RWPE1 (cell line): ENCODE measurements at regions not wholly inside any gene's neighbourhood (a gene's known extent, or its start where the extent isn't known, plus 50 kb on each side); places are given as distances from the start of the nearest gene placed in this dataset.

ENCODE experiments used
- CTCF ChIA-PET: fragments of 350-600 bp; sonication (Branson Sonifier 250); formaldehyde crosslinking; extraction: SDS; loops from one replicate; lab custom pipeline; 2021; lab: Yijun Ruan, JAX
- POLR2A ChIA-PET: fragments of 400-600 bp; formaldehyde crosslinking; extraction: SDS; loops from one replicate; lab custom pipeline; 2020; ENCODE audit warnings: antibody characterized with exemption; ENCODE audit not compliant: low non-redundant PET; lab: Yijun Ruan, JAX
- DNase-seq: peaks from one replicate; pipeline ENCODE4 v3.0.0; 2012; ENCODE audit warnings: low spot score
- H3K27ac ChIP-seq: fragments of 450-650 bp; 2 replicates; pipeline ENCODE4 v1.5.1; 2017
- TF ChIP-seq, protein P1 (sequence below): fragments of 450-650 bp; conservative IDR thresholded peaks from 2 replicates; pipeline ENCODE4 v1.5.1; 2017; ENCODE audit warnings: low read depth, mild to moderate bottlenecking

DNA sequence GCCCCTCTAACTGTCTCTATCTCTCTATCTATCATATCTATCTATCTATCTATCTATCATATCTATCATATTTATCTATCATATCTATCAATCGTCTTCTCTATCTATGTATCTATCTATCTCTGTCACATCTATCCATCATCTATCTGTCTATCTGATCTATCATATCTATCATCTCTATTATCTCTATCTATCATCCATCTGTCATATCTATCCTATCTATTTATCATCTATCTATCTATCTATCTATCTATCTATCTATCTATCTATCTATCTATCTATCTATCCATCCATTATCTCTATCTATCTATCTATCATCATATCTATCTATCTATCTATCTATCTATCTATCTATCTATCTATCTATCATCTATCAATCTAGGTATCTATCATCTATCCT, 638.0 kb downstream of the DHX35 start:
- ChIA-PET POLR2A (no interaction called here), CTCF (no interaction called here)
- no peak for DNase-seq
- TF ChIP-seq, protein P1, sequence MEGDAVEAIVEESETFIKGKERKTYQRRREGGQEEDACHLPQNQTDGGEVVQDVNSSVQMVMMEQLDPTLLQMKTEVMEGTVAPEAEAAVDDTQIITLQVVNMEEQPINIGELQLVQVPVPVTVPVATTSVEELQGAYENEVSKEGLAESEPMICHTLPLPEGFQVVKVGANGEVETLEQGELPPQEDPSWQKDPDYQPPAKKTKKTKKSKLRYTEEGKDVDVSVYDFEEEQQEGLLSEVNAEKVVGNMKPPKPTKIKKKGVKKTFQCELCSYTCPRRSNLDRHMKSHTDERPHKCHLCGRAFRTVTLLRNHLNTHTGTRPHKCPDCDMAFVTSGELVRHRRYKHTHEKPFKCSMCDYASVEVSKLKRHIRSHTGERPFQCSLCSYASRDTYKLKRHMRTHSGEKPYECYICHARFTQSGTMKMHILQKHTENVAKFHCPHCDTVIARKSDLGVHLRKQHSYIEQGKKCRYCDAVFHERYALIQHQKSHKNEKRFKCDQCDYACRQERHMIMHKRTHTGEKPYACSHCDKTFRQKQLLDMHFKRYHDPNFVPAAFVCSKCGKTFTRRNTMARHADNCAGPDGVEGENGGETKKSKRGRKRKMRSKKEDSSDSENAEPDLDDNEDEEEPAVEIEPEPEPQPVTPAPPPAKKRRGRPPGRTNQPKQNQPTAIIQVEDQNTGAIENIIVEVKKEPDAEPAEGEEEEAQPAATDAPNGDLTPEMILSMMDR = no peak
- H3K27ac ChIP-seq = no peak overlapping the region

DNA sequence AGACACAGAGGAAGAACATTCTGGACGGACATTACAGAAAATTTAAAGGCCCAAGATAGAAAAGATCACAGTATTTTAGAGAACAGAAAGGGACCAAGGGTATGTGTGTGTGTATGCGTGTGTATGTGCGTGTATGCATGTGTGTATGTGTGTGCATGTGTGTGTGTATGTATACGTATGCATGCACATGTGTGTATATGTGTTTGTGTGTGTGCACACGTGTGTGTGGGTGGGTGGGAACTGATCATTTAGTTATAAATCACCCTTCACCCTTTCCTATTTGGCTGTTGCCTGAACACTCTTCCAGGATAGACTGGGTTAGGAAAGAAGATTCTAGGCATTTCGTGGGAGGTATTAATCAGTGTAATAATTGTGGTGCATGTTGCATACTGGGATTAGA, 634.4 kb downstream of the DHX35 start:
- H3K27ac ChIP-seq = no peak overlapping the region
- no peak for DNase-seq
- TF ChIP-seq, protein P1 = no peak
- ChIA-PET POLR2A (no interaction called here), CTCF (no interaction called here)

DNA sequence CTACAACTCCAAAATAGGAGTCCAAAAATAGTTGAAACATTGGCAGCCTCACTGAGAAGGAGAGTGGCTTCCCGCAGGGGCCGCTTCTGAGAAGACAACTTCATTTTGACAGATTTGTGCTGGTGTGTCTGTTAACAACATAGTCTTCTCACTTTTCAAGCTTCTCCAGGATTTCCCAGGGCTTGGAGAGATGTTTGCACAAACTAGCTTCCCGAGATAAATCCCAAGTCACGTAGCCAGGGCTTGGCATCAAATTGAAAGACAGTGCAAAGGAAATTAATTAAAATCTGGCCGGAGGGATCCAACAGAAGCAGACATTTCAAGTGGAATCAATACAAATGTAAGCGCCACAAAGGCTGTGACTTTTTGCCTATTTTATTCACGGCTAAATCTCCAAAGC, 630.2 kb downstream of the DHX35 start:
- no peak for DNase-seq
- ChIA-PET POLR2A (no interaction called here), CTCF (no interaction called here)
- TF ChIP-seq, protein P1 = no peak
- no peak overlapping the region for H3K27ac ChIP-seq

DNA sequence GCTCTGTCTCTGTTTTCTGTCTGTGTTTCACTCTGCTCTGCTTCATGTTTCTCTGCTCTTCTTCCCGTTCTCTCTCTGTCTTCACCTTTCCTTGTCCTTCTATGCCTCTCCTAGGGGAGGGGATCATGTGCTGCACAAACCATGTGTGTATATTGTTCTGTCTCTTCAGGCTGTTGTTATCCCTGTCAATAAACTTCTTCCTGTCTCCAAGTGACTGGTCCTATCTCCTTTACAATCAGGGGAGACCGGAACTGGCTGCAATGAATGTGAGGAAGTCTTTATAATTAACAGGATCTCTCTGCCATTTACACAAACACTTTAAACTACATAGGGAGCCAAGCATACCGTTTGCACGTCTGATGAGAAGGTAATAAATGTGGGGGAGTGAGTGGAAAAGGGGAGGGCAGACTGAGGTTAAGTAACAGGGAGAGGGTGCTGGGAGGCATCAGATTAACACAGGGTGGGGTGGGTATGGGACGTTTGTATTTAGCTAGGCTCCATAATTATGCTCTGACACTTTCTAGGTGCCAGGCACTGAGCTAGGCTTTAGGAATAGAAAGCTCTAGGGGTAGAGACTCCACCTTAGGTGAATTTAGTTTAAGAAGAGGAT, 626.1 kb downstream of the DHX35 start:
- ChIA-PET CTCF (no interaction called here), POLR2A (no interaction called here)
- DNase-seq = no peak
- H3K27ac ChIP-seq = no peak overlapping the region
- TF ChIP-seq, protein P1 = no peak

DNA sequence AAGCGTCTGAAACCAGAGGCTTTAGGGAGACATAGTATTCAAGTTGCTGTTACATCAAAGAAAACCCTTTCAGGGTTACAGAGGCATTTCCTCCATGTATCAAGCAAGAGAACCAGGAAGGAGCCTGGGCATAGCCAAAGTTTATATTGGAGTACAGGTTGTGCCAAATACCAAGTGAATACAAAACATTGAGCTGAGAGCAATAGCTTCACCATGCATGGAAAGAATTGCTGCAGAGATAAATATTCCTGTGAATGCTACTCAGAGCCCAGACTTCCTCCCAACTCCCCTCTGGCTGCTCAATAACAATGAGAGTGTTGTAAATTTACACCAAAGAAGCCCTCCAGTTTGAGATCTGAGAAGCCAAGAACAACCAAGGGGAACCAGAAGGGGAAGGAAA, 618.9 kb downstream of the DHX35 start:
- POLR2A ChIA-PET = no interaction called here
- H3K27ac ChIP-seq = no peak overlapping the region
- CTCF ChIA-PET = no interaction called here
- no peak for DNase-seq
- TF ChIP-seq, protein P1 = no peak

DNA sequence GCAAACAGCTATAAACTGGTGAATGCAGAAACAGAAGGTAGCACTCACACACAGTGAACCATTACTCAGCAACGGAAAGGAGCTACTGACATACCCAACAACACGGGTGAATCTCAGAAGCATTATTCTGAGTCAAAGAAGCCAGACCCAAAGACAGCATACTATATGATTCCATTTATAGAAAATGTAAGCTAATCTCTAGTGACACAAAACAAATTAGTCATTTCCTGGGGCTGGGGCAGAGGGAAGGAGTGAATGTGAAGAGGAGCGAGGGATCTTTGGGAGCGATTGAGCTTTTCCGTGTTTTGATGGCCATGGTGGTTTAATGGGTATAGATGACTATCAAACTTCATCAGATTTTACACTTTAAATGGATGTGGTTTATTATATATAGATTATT, 614.6 kb downstream of the DHX35 start:
- DNase-seq = no peak
- no peak overlapping the region for H3K27ac ChIP-seq
- CTCF ChIA-PET = no interaction called here
- TF ChIP-seq, protein P1 = no peak
- POLR2A ChIA-PET = no interaction called here
